Upper lobe of right lung (tissue), 1 donor: ENCODE measurements at regions not wholly inside any gene's neighbourhood (a gene's known extent, or its start where the extent isn't known, plus 50 kb on each side); places are given as distances from the start of the nearest gene placed in this dataset.

Experiments
- ATAC-seq: fragments of 200-7000 bp; cut with Tn5 transposase; one replicate; pipeline ENCODE4 v1.9.1; 2020; ENCODE audit warnings: mild to moderate bottlenecking, moderate library complexity
- DNase-seq: peaks from one replicate; pipeline ENCODE4 v3.0.0-alpha.2; 2020
- H3K27ac ChIP-seq: fragments of 200-600 bp; one replicate; pipeline ENCODE4 v1.8.0; 2022
- H3K27me3 ChIP-seq: fragments of 200-600 bp; one replicate; pipeline ENCODE4 v1.8.0; 2022; ENCODE audit warnings: mild to moderate bottlenecking
- H3K36me3 ChIP-seq: fragments of 200-600 bp; one replicate; pipeline ENCODE4 v1.8.0; 2022
- H3K4me1 ChIP-seq: fragments of 200-600 bp; one replicate; pipeline ENCODE4 v1.8.0; 2022
- H3K4me3 ChIP-seq: fragments of 200-600 bp; one replicate; pipeline ENCODE4 v1.8.0; 2022; ENCODE audit warnings: mild to moderate bottlenecking
- H3K9me3 ChIP-seq: fragments of 200-600 bp; one replicate; pipeline ENCODE4 v1.8.0; 2022
- CTCF ChIP-seq: fragments of 200-600 bp; IDR thresholded peaks from one replicate; pipeline ENCODE4 v1.8.0; 2022; ENCODE audit warnings: antibody characterized with exemption
- intact Hi-C: fragments of 100-400 bp; cut with DNase I; formaldehyde crosslinking; loops from one replicate; pipeline ENCODE4 v1.11.0; 2022
- donor health status: DM: no; HTN: yes; CAD: no; lungs with severe emphysema.

- no peak for ATAC-seq
- DNase-seq = no peak
- intact Hi-C loops = no loop called here
- no peaks in the 10 kb centered on the region for H3K27me3 ChIP-seq
- H3K36me3 ChIP-seq = no peaks in the 10 kb centered on the region
- H3K9me3 ChIP-seq = no peaks in the 10 kb centered on the region
- H3K4me3 ChIP-seq = no peak overlapping the region
- peaks cover under 1% of the 10 kb centered on the region for H3K4me1 ChIP-seq
- no peak overlapping the region for H3K27ac ChIP-seq
- no peak for TF ChIP-seq CTCF
Observed at GRCh38 chr16:66156538-66156937, 210.0 kb upstream of the CDH5 start.

- DNase-seq = no peak
- no peak overlapping the region for H3K27ac ChIP-seq
- ATAC-seq = no peak
Observed at GRCh38 chr16:66155933-66156332, 210.6 kb upstream of the CDH5 start.

GRCh38 chr16:66154801-66155200, 211.7 kb upstream of the CDH5 start:
- Histone ChIP-seq H3K27ac (no peak overlapping the region), H3K4me1 (peaks cover 13% of the 10 kb centered on the region), H3K36me3 (no peaks in the 10 kb centered on the region), H3K4me3 (no peak overlapping the region), H3K27me3 (no peaks in the 10 kb centered on the region), H3K9me3 (no peaks in the 10 kb centered on the region)
- DNase-seq (no peak), ATAC-seq (no peak)
- no peak for TF ChIP-seq CTCF
- intact Hi-C loops = no loop called here

More at GRCh38 chr16:66155933-66156332, 210.6 kb upstream of the CDH5 start:
- Histone ChIP-seq H3K36me3 (no peaks in the 10 kb centered on the region), H3K27me3 (no peaks in the 10 kb centered on the region), H3K4me1 (peaks cover 7% of the 10 kb centered on the region), H3K9me3 (no peaks in the 10 kb centered on the region), H3K4me3 (no peak overlapping the region)
- TF ChIP-seq CTCF = no peak
- intact Hi-C loops = no loop called here

GRCh38 chr16:66152823-66153393, 213.6 kb upstream of the CDH5 start:
- no peak overlapping the region for H3K4me3 ChIP-seq
- intact Hi-C loops = no loop called here
- no peak for TF ChIP-seq CTCF

GRCh38 chr16:66152181-66152580, 214.3 kb upstream of the CDH5 start:
- peaks cover 13% of the 10 kb centered on the region for H3K4me1 ChIP-seq
- DNase-seq (no peak), ATAC-seq (no peak)
- no peak overlapping the region for H3K4me3 ChIP-seq
- no peaks in the 10 kb centered on the region for H3K27me3 ChIP-seq
- intact Hi-C loops = no loop called here
- H3K9me3 ChIP-seq = no peaks in the 10 kb centered on the region
- H3K36me3 ChIP-seq = no peaks in the 10 kb centered on the region
- TF ChIP-seq CTCF = no peak
- peak overlapping the region; percentile 75 for H3K27ac ChIP-seq

More at GRCh38 chr16:66152823-66153393, 213.6 kb upstream of the CDH5 start:
- Histone ChIP-seq H3K36me3 (no peaks in the 10 kb centered on the region), H3K9me3 (no peaks in the 10 kb centered on the region), H3K27me3 (no peaks in the 10 kb centered on the region), H3K4me1 (peaks cover 13% of the 10 kb centered on the region), H3K27ac (no peak overlapping the region)
- ATAC-seq (peak; percentile 32), DNase-seq (no peak)
